ENCODE measurements at regions not wholly inside any gene's neighbourhood (a gene's known extent, or its start where the extent isn't known, plus 50 kb on each side); places are given as distances from the start of the nearest gene placed in this dataset.
"Not testable (repeated sequence)": the region's sequence is repeated elsewhere in the genome, so short reads cannot be mapped to it uniquely, and the experiment has no call there.

- Histone ChIP-seq H3K27ac (ENCODE audit: low read depth, low read length, poor library complexity, severe bottlenecking) (no peak overlapping the region), H3K4me1 (ENCODE audit: insufficient read depth, low read length, severe bottlenecking) (no peaks in the 10 kb centered on the region), H4K20me1 (ENCODE audit: insufficient read depth, low read length) (no peaks in the 10 kb centered on the region), H2AFZ (ENCODE audit: low read length) (no peak overlapping the region), H3F3A (ENCODE audit: insufficient read depth, low read length) (no peaks in the 10 kb centered on the region; the same call in 1 of the 2 replicates), H3K27me3 (ENCODE audit: insufficient read depth, low read length) (no peaks in the 10 kb centered on the region), H3K36me3 (ENCODE audit: insufficient read depth, low read length) (no peaks in the 10 kb centered on the region), H3K9ac (ENCODE audit: low read length) (no peak overlapping the region), H3K4me2 (ENCODE audit: low read length) (no peak overlapping the region), H3K9me2 (ENCODE audit: low read depth, low read length) (no peaks in the 10 kb centered on the region), H3K9me3 (ENCODE audit: low read length) (no peaks in the 10 kb centered on the region), H3K4me3 (ENCODE audit: low read depth, low read length, poor library complexity, severe bottlenecking) (no peak overlapping the region), H3K79me2 (ENCODE audit: insufficient read depth, low read length) (no peaks in the 10 kb centered on the region)
- no peak for TF ChIP-seq CTCF (IDR thresholded peaks at IDR 0.05; ENCODE audit: low read length)
- TF ChIP-seq EZH2 (IDR thresholded peaks at IDR 0.05; ENCODE audit: borderline replicate concordance, low read length), result no peak
Measured at GRCh38 chr5:50580506-50580905, 85.9 kb upstream of the PARP8 start.

GRCh38 chr5:50581845-50582244 is 84.6 kb upstream of the PARP8 start:
- H3F3A ChIP-seq (ENCODE audit: insufficient read depth, low read length); H3K79me2 ChIP-seq (ENCODE audit: insufficient read depth, low read length); H3K27me3 ChIP-seq (ENCODE audit: insufficient read depth, low read length); H3K9ac ChIP-seq (ENCODE audit: low read length); H3K36me3 ChIP-seq (ENCODE audit: insufficient read depth, low read length); H3K4me1 ChIP-seq (ENCODE audit: insufficient read depth, low read length, severe bottlenecking); H2AFZ ChIP-seq (ENCODE audit: low read length); H3K27ac ChIP-seq (ENCODE audit: low read depth, low read length, poor library complexity, severe bottlenecking); H3K4me2 ChIP-seq (ENCODE audit: low read length); H3K9me2 ChIP-seq (ENCODE audit: low read depth, low read length); H4K20me1 ChIP-seq (ENCODE audit: insufficient read depth, low read length); H3K9me3 ChIP-seq (ENCODE audit: low read length); H3K4me3 ChIP-seq (ENCODE audit: low read depth, low read length, poor library complexity, severe bottlenecking): not testable (repeated sequence)

- Histone ChIP-seq H3K4me1 (ENCODE audit: insufficient read depth, low read length, severe bottlenecking) (no peaks in the 10 kb centered on the region), H3F3A (ENCODE audit: insufficient read depth, low read length) (no peaks in the 10 kb centered on the region; the same call in 1 of the 2 replicates), H3K4me2 (ENCODE audit: low read length) (no peak overlapping the region), H3K9ac (ENCODE audit: low read length) (no peak overlapping the region), H3K27me3 (ENCODE audit: insufficient read depth, low read length) (no peaks in the 10 kb centered on the region), H4K20me1 (ENCODE audit: insufficient read depth, low read length) (no peaks in the 10 kb centered on the region), H3K27ac (ENCODE audit: low read depth, low read length, poor library complexity, severe bottlenecking) (no peak overlapping the region), H3K36me3 (ENCODE audit: insufficient read depth, low read length) (no peaks in the 10 kb centered on the region), H3K9me3 (ENCODE audit: low read length) (no peaks in the 10 kb centered on the region), H3K79me2 (ENCODE audit: insufficient read depth, low read length) (no peaks in the 10 kb centered on the region), H3K9me2 (ENCODE audit: low read depth, low read length) (no peaks in the 10 kb centered on the region), H2AFZ (ENCODE audit: low read length) (no peak overlapping the region), H3K4me3 (ENCODE audit: low read depth, low read length, poor library complexity, severe bottlenecking) (no peak overlapping the region)
- TF ChIP-seq EZH2 (IDR thresholded peaks at IDR 0.05; ENCODE audit: borderline replicate concordance, low read length) (no peak), CTCF (IDR thresholded peaks at IDR 0.05; ENCODE audit: low read length) (no peak)
Measured at GRCh38 chr5:50582699-50583098, 83.7 kb upstream of the PARP8 start.

- Histone ChIP-seq H3K27me3 (ENCODE audit: insufficient read depth, low read length) (no peaks in the 10 kb centered on the region), H3K4me1 (ENCODE audit: insufficient read depth, low read length, severe bottlenecking) (no peaks in the 10 kb centered on the region), H3K9ac (ENCODE audit: low read length) (no peak overlapping the region), H3K27ac (ENCODE audit: low read depth, low read length, poor library complexity, severe bottlenecking) (no peak overlapping the region), H4K20me1 (ENCODE audit: insufficient read depth, low read length) (no peaks in the 10 kb centered on the region), H3F3A (ENCODE audit: insufficient read depth, low read length) (no peaks in the 10 kb centered on the region), H3K4me3 (ENCODE audit: low read depth, low read length, poor library complexity, severe bottlenecking) (no peak overlapping the region), H3K9me2 (ENCODE audit: low read depth, low read length) (no peaks in the 10 kb centered on the region), H3K79me2 (ENCODE audit: insufficient read depth, low read length) (no peaks in the 10 kb centered on the region), H3K4me2 (ENCODE audit: low read length) (no peak overlapping the region), H3K36me3 (ENCODE audit: insufficient read depth, low read length) (no peaks in the 10 kb centered on the region), H2AFZ (ENCODE audit: low read length) (no peak overlapping the region), H3K9me3 (ENCODE audit: low read length) (no peaks in the 10 kb centered on the region)
- TF ChIP-seq EZH2 (IDR thresholded peaks at IDR 0.05; ENCODE audit: borderline replicate concordance, low read length), result no peak
Measured at GRCh38 chr5:50583621-50584020, 82.8 kb upstream of the PARP8 start.

- H3K79me2 ChIP-seq (ENCODE audit: insufficient read depth, low read length); H2AFZ ChIP-seq (ENCODE audit: low read length): not testable (repeated sequence)
Measured at GRCh38 chr5:50588471-50588870, 78.0 kb upstream of the PARP8 start.

GRCh38 chr5:50590444-50591189 is 75.8 kb upstream of the PARP8 start:
- H3K27ac ChIP-seq (ENCODE audit: low read depth, low read length, poor library complexity, severe bottlenecking); H3K9me3 ChIP-seq (ENCODE audit: low read length); H3K9me2 ChIP-seq (ENCODE audit: low read depth, low read length); H2AFZ ChIP-seq (ENCODE audit: low read length); H4K20me1 ChIP-seq (ENCODE audit: insufficient read depth, low read length); H3K4me3 ChIP-seq (ENCODE audit: low read depth, low read length, poor library complexity, severe bottlenecking); H3K27me3 ChIP-seq (ENCODE audit: insufficient read depth, low read length); H3F3A ChIP-seq (ENCODE audit: insufficient read depth, low read length); H3K36me3 ChIP-seq (ENCODE audit: insufficient read depth, low read length); H3K79me2 ChIP-seq (ENCODE audit: insufficient read depth, low read length); H3K9ac ChIP-seq (ENCODE audit: low read length); H3K4me2 ChIP-seq (ENCODE audit: low read length): not testable (repeated sequence)
- H3K4me1 ChIP-seq (ENCODE audit: insufficient read depth, low read length, severe bottlenecking), result peaks cover 39% of the 10 kb centered on the region

More at GRCh38 chr5:50588471-50588870, 78.0 kb upstream of the PARP8 start:
- not testable (repeated sequence) for H3K4me3 ChIP-seq (ENCODE audit: low read depth, low read length, poor library complexity, severe bottlenecking); H3K9me3 ChIP-seq (ENCODE audit: low read length); H4K20me1 ChIP-seq (ENCODE audit: insufficient read depth, low read length); H3F3A ChIP-seq (ENCODE audit: insufficient read depth, low read length); H3K36me3 ChIP-seq (ENCODE audit: insufficient read depth, low read length); H3K9ac ChIP-seq (ENCODE audit: low read length); H3K27me3 ChIP-seq (ENCODE audit: insufficient read depth, low read length); H3K9me2 ChIP-seq (ENCODE audit: low read depth, low read length); H3K27ac ChIP-seq (ENCODE audit: low read depth, low read length, poor library complexity, severe bottlenecking); H3K4me2 ChIP-seq (ENCODE audit: low read length)
- peaks cover 31% of the 10 kb centered on the region for H3K4me1 ChIP-seq (ENCODE audit: insufficient read depth, low read length, severe bottlenecking)
